ENCODE measurements at regions not wholly inside any gene's neighbourhood (a gene's known extent, or its start where the extent isn't known, plus 50 kb on each side); places are given as distances from the start of the nearest gene placed in this dataset.

- no peaks in the 10 kb centered on the region for H3K4me1 ChIP-seq (ENCODE audit: insufficient read depth, low read length)
- H2AFZ ChIP-seq (ENCODE audit: low read length) = no peak overlapping the region
- H3K36me3 ChIP-seq (ENCODE audit: insufficient read depth, low read length) = no peaks in the 10 kb centered on the region
- DNase-seq (ENCODE audit: insufficient read length, low spot score, missing footprints) = no peak
- no peaks in the 10 kb centered on the region for H3K79me2 ChIP-seq (ENCODE audit: insufficient read depth, low read length)
- H4K20me1 ChIP-seq (ENCODE audit: insufficient read depth, low read length) = no peaks in the 10 kb centered on the region
- no peaks in the 10 kb centered on the region for H3K9me3 ChIP-seq (ENCODE audit: low read depth, low read length)
- no peaks in the 10 kb centered on the region for H3K27me3 ChIP-seq (ENCODE audit: insufficient read depth, low read length)
- no peak overlapping the region for H3K4me2 ChIP-seq (ENCODE audit: insufficient read depth, low read length)
- H3K4me3 ChIP-seq (ENCODE audit: insufficient read depth, low read length) = no peak overlapping the region
- no peak overlapping the region for H3K27ac ChIP-seq (ENCODE audit: low read depth, low read length)
- no peak for TF ChIP-seq CTCF (IDR thresholded peaks at IDR 0.05; ENCODE audit: extremely low read depth, low read depth, low read length)
Measured at GRCh38 chr2:220572385-220572784, 945.0 kb downstream of the SLC4A3 start.

GRCh38 chr2:220574038-220574437 lies 946.6 kb downstream of the SLC4A3 start:
- no peak for DNase-seq (ENCODE audit: insufficient read length, low spot score, missing footprints)
- H3K79me2 ChIP-seq (ENCODE audit: insufficient read depth, low read length) = no peaks in the 10 kb centered on the region
- H2AFZ ChIP-seq (ENCODE audit: low read length) = no peak overlapping the region

GRCh38 chr2:220575963-220576362 lies 948.5 kb downstream of the SLC4A3 start:
- no peaks in the 10 kb centered on the region for H4K20me1 ChIP-seq (ENCODE audit: insufficient read depth, low read length)
- H3K4me2 ChIP-seq (ENCODE audit: insufficient read depth, low read length) = no peak overlapping the region
- H3K27me3 ChIP-seq (ENCODE audit: insufficient read depth, low read length) = no peaks in the 10 kb centered on the region
- no peaks in the 10 kb centered on the region for H3K36me3 ChIP-seq (ENCODE audit: insufficient read depth, low read length)
- no peaks in the 10 kb centered on the region for H3K79me2 ChIP-seq (ENCODE audit: insufficient read depth, low read length)
- no peaks in the 10 kb centered on the region for H3K4me1 ChIP-seq (ENCODE audit: insufficient read depth, low read length)
- no peak for DNase-seq (ENCODE audit: insufficient read length, low spot score, missing footprints)
- no peak overlapping the region for H3K4me3 ChIP-seq (ENCODE audit: insufficient read depth, low read length)
- H2AFZ ChIP-seq (ENCODE audit: low read length) = no peak overlapping the region
- TF ChIP-seq CTCF (IDR thresholded peaks at IDR 0.05; ENCODE audit: extremely low read depth, low read depth, low read length) = no peak
- no peak overlapping the region for H3K27ac ChIP-seq (ENCODE audit: low read depth, low read length)
- no peaks in the 10 kb centered on the region for H3K9me3 ChIP-seq (ENCODE audit: low read depth, low read length)

More at GRCh38 chr2:220574038-220574437, 946.6 kb downstream of the SLC4A3 start:
- TF ChIP-seq CTCF (IDR thresholded peaks at IDR 0.05; ENCODE audit: extremely low read depth, low read depth, low read length) = no peak
- no peak overlapping the region for H3K4me2 ChIP-seq (ENCODE audit: insufficient read depth, low read length)
- H3K36me3 ChIP-seq (ENCODE audit: insufficient read depth, low read length) = no peaks in the 10 kb centered on the region
- H3K4me1 ChIP-seq (ENCODE audit: insufficient read depth, low read length) = no peaks in the 10 kb centered on the region
- no peak overlapping the region for H3K4me3 ChIP-seq (ENCODE audit: insufficient read depth, low read length)
- no peaks in the 10 kb centered on the region for H3K27me3 ChIP-seq (ENCODE audit: insufficient read depth, low read length)
- H3K27ac ChIP-seq (ENCODE audit: low read depth, low read length) = no peak overlapping the region
- no peaks in the 10 kb centered on the region for H4K20me1 ChIP-seq (ENCODE audit: insufficient read depth, low read length)
- H3K9me3 ChIP-seq (ENCODE audit: low read depth, low read length) = no peaks in the 10 kb centered on the region

- H3K4me3 ChIP-seq (ENCODE audit: insufficient read depth, low read length) = no peak overlapping the region
- H3K27ac ChIP-seq (ENCODE audit: low read depth, low read length) = no peak overlapping the region
Measured at GRCh38 chr2:220579452-220579851, 952.0 kb downstream of the SLC4A3 start.

More at GRCh38 chr2:220579452-220579851, 952.0 kb downstream of the SLC4A3 start:
- H3K79me2 ChIP-seq (ENCODE audit: insufficient read depth, low read length) = no peaks in the 10 kb centered on the region
- DNase-seq (ENCODE audit: insufficient read length, low spot score, missing footprints) = no peak
- no peaks in the 10 kb centered on the region for H3K27me3 ChIP-seq (ENCODE audit: insufficient read depth, low read length)
- H2AFZ ChIP-seq (ENCODE audit: low read length) = no peak overlapping the region
- H3K36me3 ChIP-seq (ENCODE audit: insufficient read depth, low read length) = no peaks in the 10 kb centered on the region
- no peaks in the 10 kb centered on the region for H3K9me3 ChIP-seq (ENCODE audit: low read depth, low read length)
- H3K4me2 ChIP-seq (ENCODE audit: insufficient read depth, low read length) = no peak overlapping the region
- H3K4me1 ChIP-seq (ENCODE audit: insufficient read depth, low read length) = no peaks in the 10 kb centered on the region
- no peak for TF ChIP-seq CTCF (IDR thresholded peaks at IDR 0.05; ENCODE audit: extremely low read depth, low read depth, low read length)
- H4K20me1 ChIP-seq (ENCODE audit: insufficient read depth, low read length) = no peaks in the 10 kb centered on the region
